ENCODE measurements at regions not wholly inside any gene's neighbourhood (a gene's known extent, or its start where the extent isn't known, plus 50 kb on each side); places are given as distances from the start of the nearest gene placed in this dataset.

DNA sequence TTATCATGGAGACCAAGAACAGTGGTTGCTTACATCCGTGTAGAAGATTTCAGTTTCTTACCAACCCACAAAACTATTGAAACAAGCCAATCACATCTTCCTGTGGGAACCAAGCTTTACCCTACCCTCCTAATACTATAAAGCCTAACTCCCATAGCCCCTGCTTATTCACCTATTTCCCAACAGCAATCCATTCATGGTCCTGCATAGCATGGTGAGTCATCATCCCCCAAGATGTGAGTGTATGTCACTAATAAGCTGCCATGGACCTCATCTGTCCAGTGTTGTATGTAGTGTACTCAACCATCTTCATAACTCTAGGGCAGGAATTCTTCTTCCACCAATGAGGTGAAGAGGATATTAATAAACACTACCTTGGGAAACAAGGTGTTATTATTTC lies 1620.4 kb upstream of the FLRT2 start:
- TF ChIP-seq, protein P1, sequence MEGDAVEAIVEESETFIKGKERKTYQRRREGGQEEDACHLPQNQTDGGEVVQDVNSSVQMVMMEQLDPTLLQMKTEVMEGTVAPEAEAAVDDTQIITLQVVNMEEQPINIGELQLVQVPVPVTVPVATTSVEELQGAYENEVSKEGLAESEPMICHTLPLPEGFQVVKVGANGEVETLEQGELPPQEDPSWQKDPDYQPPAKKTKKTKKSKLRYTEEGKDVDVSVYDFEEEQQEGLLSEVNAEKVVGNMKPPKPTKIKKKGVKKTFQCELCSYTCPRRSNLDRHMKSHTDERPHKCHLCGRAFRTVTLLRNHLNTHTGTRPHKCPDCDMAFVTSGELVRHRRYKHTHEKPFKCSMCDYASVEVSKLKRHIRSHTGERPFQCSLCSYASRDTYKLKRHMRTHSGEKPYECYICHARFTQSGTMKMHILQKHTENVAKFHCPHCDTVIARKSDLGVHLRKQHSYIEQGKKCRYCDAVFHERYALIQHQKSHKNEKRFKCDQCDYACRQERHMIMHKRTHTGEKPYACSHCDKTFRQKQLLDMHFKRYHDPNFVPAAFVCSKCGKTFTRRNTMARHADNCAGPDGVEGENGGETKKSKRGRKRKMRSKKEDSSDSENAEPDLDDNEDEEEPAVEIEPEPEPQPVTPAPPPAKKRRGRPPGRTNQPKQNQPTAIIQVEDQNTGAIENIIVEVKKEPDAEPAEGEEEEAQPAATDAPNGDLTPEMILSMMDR (IDR thresholded peaks at IDR 0.05), result no peak
- no peak for TF ChIP-seq POLR2A (IDR thresholded peaks at IDR 0.05)
- no peak for TF ChIP-seq POLR2AphosphoS5 (IDR thresholded peaks at IDR 0.05; ENCODE audit: insufficient read depth in 1 of 2, low read depth in 1 of 2)

All from vagina (tissue), 2 donors.